K562 (cell line): ENCODE measurements at regions not wholly inside any gene's neighbourhood (a gene's known extent, or its start where the extent isn't known, plus 50 kb on each side); places are given as distances from the start of the nearest gene placed in this dataset.

Experiments
- ATAC-seq: fragments of 200-7000 bp; cut with Tn5 transposase; 3 replicates; pipeline ENCODE4 v1.9.1; 2020; ENCODE audit warnings: moderate library complexity
- BruUV-seq: library from RNA; stranded (reverse); fragments of 400-500 nt; replicated peaks from 2 replicates; lab custom pipeline; 2021; lab: Mats Ljungman, UMichigan
- CTCF ChIA-PET: fragments of 300-600 bp; formaldehyde crosslinking; extraction: SDS; loops from one replicate; lab custom pipeline; 2021; ENCODE audit warnings: low intra/inter-chr PET ratio; lab: Yijun Ruan, JAX
- POLR2A ChIA-PET: fragments of 300-600, 350-650 bp; sonication (Branson Sonifier 250); formaldehyde crosslinking; extraction: SDS; loops from one replicate; lab custom pipeline; 2021; ENCODE audit warnings: antibody characterized with exemption, inconsistent platforms; lab: Yijun Ruan, JAX
- DNase-seq, 4 experiments: peaks; one replicate each; pipeline versions ENCODE4 v3.0.0 to v3.0.0-alpha.2; 2011 to 2018; ENCODE audit warnings: low spot score in 3 of 4, mixed read lengths in 3 of 4; ENCODE audit errors: extremely low read depth in 1 of 4
- FAIRE-seq: peaks from 2 replicates; lab custom pipeline; 2011; peaks lifted over from hg19 to GRCh38; lab: Jason Lieb, UNC
- H2AFZ ChIP-seq: 2 replicates; pipeline ENCODE4 v1.6.0; 2011; ENCODE audit warnings: low read depth, low read length, control low read depth, inconsistent platforms
- H3K27ac ChIP-seq: fragments of 200-600 bp; 3 replicates; pipeline ENCODE4 v1.8.0; 2011; ENCODE audit warnings: low read depth, mild to moderate bottlenecking, control low read depth, inconsistent platforms, low read length, moderate library complexity, mixed read lengths; ENCODE audit errors: extremely low read depth
- H3K27me3 ChIP-seq, 2 experiments: fragments of 300-600 bp in 1 of 2; 2 replicates in 1 of 2; 3 replicates in 1 of 2; pipeline versions ENCODE4 v1.6.0 to v1.8.0; 2011; ENCODE audit warnings: inconsistent platforms in 2 of 2, low read length in 2 of 2, mild to moderate bottlenecking in 1 of 2, mixed read lengths in 1 of 2, moderate library complexity in 1 of 2; ENCODE audit not compliant: control insufficient read depth in 2 of 2, insufficient read depth in 2 of 2
- H3K36me3 ChIP-seq: fragments of 300-600 bp; 3 replicates; pipeline ENCODE4 v1.8.0; 2011; ENCODE audit warnings: mild to moderate bottlenecking, low read length, inconsistent platforms; ENCODE audit not compliant: control insufficient read depth, insufficient read depth
- H3K4me1 ChIP-seq, 2 experiments: fragments of 200-600 bp in 1 of 2; replicated peaks in 1 of 2; 2 replicates in 1 of 2; 3 replicates in 1 of 2; pipeline versions ENCODE4 v1.5.1 to v1.8.0; 2011; ENCODE audit warnings: inconsistent platforms in 2 of 2, low read length in 2 of 2, mild to moderate bottlenecking in 1 of 2, mixed read lengths in 1 of 2, moderate library complexity in 1 of 2; ENCODE audit not compliant: control insufficient read depth in 2 of 2, insufficient read depth in 2 of 2
- H3K4me2 ChIP-seq: 2 replicates; pipeline ENCODE4 v1.6.1; 2011; ENCODE audit warnings: low read length, control low read depth, inconsistent platforms, mixed read lengths; ENCODE audit not compliant: insufficient read depth
- H3K4me3 ChIP-seq: fragments of 200-600 bp; sonication (generic), shearing (Covaris generic); 2 replicates; pipeline ENCODE4 v1.5.1; 2016; ENCODE audit warnings: control low read depth, inconsistent platforms
- H3K79me2 ChIP-seq: fragments of 200-600 bp; 3 replicates; pipeline ENCODE4 v1.8.0; 2011; ENCODE audit warnings: low read length, inconsistent platforms; ENCODE audit not compliant: control insufficient read depth, insufficient read depth
- H3K9ac ChIP-seq, 2 experiments: 2 replicates each; pipeline versions ENCODE4 v1.6.0 to v1.6.1; 2011; ENCODE audit warnings: low read depth in 2 of 2, low read length in 2 of 2, control low read depth in 1 of 2, inconsistent platforms in 1 of 2, mild to moderate bottlenecking in 1 of 2, mixed read lengths in 1 of 2; ENCODE audit not compliant: insufficient read depth in 1 of 2
- H3K9me1 ChIP-seq: one replicate; pipeline ENCODE4 v1.6.0; 2011; ENCODE audit warnings: inconsistent platforms, mild to moderate bottlenecking, low read length, moderate library complexity; ENCODE audit not compliant: control insufficient read depth, insufficient read depth
- H3K9me3 ChIP-seq: replicated peaks from 2 replicates; pipeline ENCODE4 v1.5.1; 2011; ENCODE audit warnings: low read depth, low read length, inconsistent platforms; ENCODE audit not compliant: control insufficient read depth, insufficient read depth
- H4K20me1 ChIP-seq: replicated peaks from 2 replicates; pipeline ENCODE4 v1.6.1; 2011; ENCODE audit warnings: low read length, inconsistent platforms, mixed read lengths; ENCODE audit not compliant: control insufficient read depth, insufficient read depth
- AFF4 ChIP-seq: sonication (generic); formaldehyde crosslinking; IDR thresholded peaks from 2 replicates; pipeline ENCODE4 v1.8.0; 2023; ENCODE audit warnings: mild to moderate bottlenecking, missing genetic modification reagents
- ETV6 ChIP-seq, 3 experiments: fragments of 150-350 bp in 1 of 3; sonication (generic) in 1 of 3; formaldehyde crosslinking in 1 of 3; IDR thresholded peaks; 2 replicates each; pipeline versions ENCODE4 v1.6.1 to v1.8.0; 2014 to 2022; ENCODE audit warnings: borderline replicate concordance in 2 of 3, low read depth in 2 of 3, antibody characterized with exemption in 1 of 3, low read length in 1 of 3, mild to moderate bottlenecking in 1 of 3, missing genetic modification reagents in 1 of 3
- MAZ ChIP-seq, 2 experiments: fragments of 450-650 bp in 1 of 2; sonication (generic) in 1 of 2; formaldehyde crosslinking; IDR thresholded peaks in 1 of 2; conservative IDR thresholded peaks in 1 of 2; 2 replicates each; pipeline versions ENCODE4 v1.4.0 to v1.5.0; 2020; ENCODE audit warnings: mild to moderate bottlenecking in 1 of 2, missing genetic modification reagents in 1 of 2
- NONO ChIP-seq, 2 experiments: fragments of 200-400 bp in 1 of 2; fragments of 450-650 bp in 1 of 2; formaldehyde crosslinking in 1 of 2; IDR thresholded peaks; 2 replicates each; pipeline ENCODE4 v1.6.1; 2017; ENCODE audit warnings: low read depth in 2 of 2, mild to moderate bottlenecking in 2 of 2, moderate library complexity in 2 of 2, low read length in 1 of 2
- STAT5B ChIP-seq: fragments of 250-450 bp; sonication (Bioruptor Pico); IDR thresholded peaks from 2 replicates; pipeline ENCODE4 v1.8.0; 2021; ENCODE audit warnings: mild to moderate bottlenecking, inconsistent platforms
- SUPT5H ChIP-seq: fragments of 450-650 bp; IDR thresholded peaks from 2 replicates; pipeline ENCODE4 v1.6.1; 2016
- ZBTB11 ChIP-seq, 3 experiments: fragments of 200-800 bp in 1 of 3; fragments of 250-450 bp in 1 of 3; fragments of 450-650 bp in 1 of 3; sonication (Bioruptor Pico) in 1 of 3; sonication (Bioruptor generic) in 1 of 3; formaldehyde crosslinking in 1 of 3; IDR thresholded peaks; 2 replicates each; pipeline versions ENCODE4 v1.6.1 to v1.8.0; 2016 to 2022; ENCODE audit warnings: mild to moderate bottlenecking in 2 of 3, missing genetic modification characterization in 2 of 3, missing compliant biosample characterization in 1 of 3, moderate library complexity in 1 of 3
- ZFPM2 ChIP-seq: fragments of 250-450 bp; sonication (Bioruptor Pico); IDR thresholded peaks from 2 replicates; pipeline ENCODE4 v1.5.1; 2022; ENCODE audit warnings: mild to moderate bottlenecking
- ZNF124 ChIP-seq: sonication (generic); formaldehyde crosslinking; IDR thresholded peaks from 2 replicates; pipeline ENCODE4 v1.8.1; 2022; ENCODE audit warnings: missing genetic modification reagents
- ZNF639 ChIP-seq, 2 experiments: fragments of 200-800 bp in 1 of 2; sonication (Bioruptor generic) in 1 of 2; sonication (generic) in 1 of 2; formaldehyde crosslinking in 1 of 2; IDR thresholded peaks in 1 of 2; conservative IDR thresholded peaks in 1 of 2; 2 replicates each; pipeline versions ENCODE4 v1.5.0 to v1.6.1; 2016 to 2020; ENCODE audit warnings: missing compliant biosample characterization in 1 of 2, missing genetic modification characterization in 1 of 2, missing genetic modification reagents in 1 of 2
- whole genome bisulfite sequencing: fragments of 100-300 bp; shearing (Covaris generic); methylation state at CpG from one replicate; pipeline ENCODE4 v1.1.6; 2016; ENCODE audit warnings: low coverage, mixed read lengths; ENCODE audit not compliant: insufficient coverage; ENCODE audit errors: missing lambda C conversion rate; 5-methylcytosine and 5-hydroxymethylcytosine counted together
- in situ Hi-C: fragments of 300-500 bp; cut with MboI; formaldehyde crosslinking; loops from 4 replicates; pipeline ENCODE4 v1.15.0; 2018; ENCODE audit warnings: inconsistent platforms, mixed read lengths
- intact Hi-C: fragments of 100-400 bp; cut with micrococcal nuclease; formaldehyde crosslinking; loops from 2 replicates; pipeline ENCODE4 v1.14.2; 2022

- FAIRE-seq (no peak), DNase-seq (no peak), ATAC-seq (peak; percentile 43; the same call in 2 of the 3 replicates)
- no peak overlapping the region for H2AFZ ChIP-seq
- H3K36me3 ChIP-seq = no peaks in the 10 kb centered on the region
- no peak overlapping the region for H3K4me3 ChIP-seq
- 8% methylated on average over 6 of the region's 9 CpGs for WGBS
- intact Hi-C loops = no loop called here
- H3K79me2 ChIP-seq = no peaks in the 10 kb centered on the region
- H3K4me2 ChIP-seq = no peak overlapping the region
- H4K20me1 ChIP-seq = no peaks in the 10 kb centered on the region
- BruUV-seq = no TSS peak
- no peak overlapping the region for H3K27ac ChIP-seq
- peaks cover 5 to 33% of the 10 kb centered on the region in 2 experiments; a peak in 4 of 5 replicates for H3K4me1 ChIP-seq
- H3K9me1 ChIP-seq = no peaks in the 10 kb centered on the region
- H3K27me3 ChIP-seq = peaks cover 13 to 53% of the 10 kb centered on the region in 2 experiments; a peak in 4 of 5 replicates
- CTCF ChIA-PET = interaction anchor here (0.6 kb wide), 1 partner anchor 23 kb away, joined by 6 read pairs; no protein-coding TSS in a partner anchor
- H3K9me3 ChIP-seq = no peaks in the 10 kb centered on the region
- POLR2A ChIA-PET = no interaction called here
- in situ Hi-C loops = no loop called here
- H3K9ac ChIP-seq = no peak overlapping the region
- TF ChIP-seq ETV6 (IDR thresholded peaks at IDR 0.05; ENCODE audit: borderline replicate concordance in 1 of 2, low read depth in 2 of 2, low read length in 1 of 2) (no peak), ETV6 (CRISPR knock-in tag; IDR thresholded peaks at IDR 0.05; ENCODE audit: borderline replicate concordance) (no peak), ZFPM2 (no peak), ZNF639 (CRISPR knock-in tag; conservative IDR thresholded peaks at IDR 0.05 in 1 of 2, IDR thresholded peaks at IDR 0.05 in 1 of 2) (no peak), SUPT5H (no peak), NONO (IDR thresholded peaks at IDR 0.05; ENCODE audit: low read depth in 2 of 2, low read length in 1 of 2) (no peak), STAT5B (CRISPR knock-in tag) (no peak), ZBTB11 (CRISPR knock-in tag; IDR thresholded peaks at IDR 0.05) (no peak), MAZ (CRISPR knock-in tag; conservative IDR thresholded peaks at IDR 0.05 in 1 of 2, IDR thresholded peaks at IDR 0.05 in 1 of 2) (no peak), AFF4 (CRISPR knock-in tag) (no peak), ZNF124 (no peak)
These were observed 75.1 kb downstream of the METRNL start for GRCh38 chr17:83154311-83155127.
